ENCODE measurements at regions not wholly inside any gene's neighbourhood (a gene's known extent, or its start where the extent isn't known, plus 50 kb on each side); places are given as distances from the start of the nearest gene placed in this dataset.

GRCh38 chr2:215218587-215219577 is 80.5 kb upstream of the ABCA12 start:
- H3K36me3 Mint-ChIP-seq = no peaks in the 10 kb centered on the region
- no peak overlapping the region for H3K27ac Mint-ChIP-seq
- WGBS (ENCODE audit: insufficient coverage) = 90% methylated on average over 26 of the region's 32 CpGs

GRCh38 chr2:215216806-215217205 is 78.4 kb upstream of the ABCA12 start:
- H3K4me2 ChIP-seq (replicated peaks; ENCODE audit: extremely low read depth, low read length, poor library complexity, severe bottlenecking) = no peak overlapping the region
- Mint-ChIP-seq H3K27ac (no peak overlapping the region), H3K4me3 (no peak overlapping the region), H3K4me1 (no peaks in the 10 kb centered on the region), H3K9me3 (peaks cover 7 to 33% (median 23%) of the 10 kb centered on the region in 7 donors), H3K36me3 (no peaks in the 10 kb centered on the region), H3K27me3 (ENCODE audit: low read depth in 3 of 3) (peaks cover 0 to 1% (median 0%) of the 10 kb centered on the region in 3 donors)
- H2AFZ ChIP-seq (ENCODE audit: insufficient read depth, low read depth, low read length, poor library complexity, severe bottlenecking) = no peak overlapping the region
- no peak for TF ChIP-seq CTCF (IDR thresholded peaks at IDR 0.05)
- no peaks in the 10 kb centered on the region for H3K36me3 ChIP-seq (replicated peaks in 1 of 2; ENCODE audit: control insufficient read depth in 1 of 2, insufficient read depth in 2 of 2, low read length in 2 of 2)
- H3K9ac ChIP-seq (ENCODE audit: insufficient read depth, low read length, poor library complexity, severe bottlenecking) = no peak overlapping the region
- H3K4me3 ChIP-seq (replicated peaks in 1 of 3; ENCODE audit: low read depth in 2 of 3, low read length in 3 of 3) = no peak overlapping the region
- H3K27ac ChIP-seq (ENCODE audit: low read depth in 1 of 2, low read length in 2 of 2) = no peak overlapping the region
- intact Hi-C loops (cut with micrococcal nuclease) = no loop called here
- H4K20me1 ChIP-seq (ENCODE audit: insufficient read depth, low read length) = no peaks in the 10 kb centered on the region
- no peaks in the 10 kb centered on the region for H3K79me2 ChIP-seq (ENCODE audit: insufficient read depth, low read length)
- no peak for DNase-seq
- H3K9me3 ChIP-seq (replicated peaks in 1 of 2; ENCODE audit: control insufficient read depth in 1 of 2, insufficient read depth in 1 of 2, low read length in 2 of 2) = peaks cover 8 to 23% of the 10 kb centered on the region in 2 donors
- no CpG with 5 or more reads among the region's 2 CpGs for WGBS (ENCODE audit: insufficient coverage)
- H3K4me1 ChIP-seq (ENCODE audit: control insufficient read depth in 1 of 2, insufficient read depth in 2 of 2, low read length in 2 of 2) = no peaks in the 10 kb centered on the region
- H3K27me3 ChIP-seq (ENCODE audit: control insufficient read depth in 2 of 2, insufficient read depth in 2 of 2, low read length in 2 of 2) = no peaks in the 10 kb centered on the region

More at GRCh38 chr2:215218587-215219577, 80.5 kb upstream of the ABCA12 start:
- H3K4me1 ChIP-seq (ENCODE audit: control insufficient read depth in 1 of 2, insufficient read depth in 2 of 2, low read length in 2 of 2) = no peaks in the 10 kb centered on the region
- H3K27me3 ChIP-seq (ENCODE audit: control insufficient read depth in 2 of 2, insufficient read depth in 2 of 2, low read length in 2 of 2) = no peaks in the 10 kb centered on the region
- H3K9me3 ChIP-seq (replicated peaks in 1 of 2; ENCODE audit: control insufficient read depth in 1 of 2, insufficient read depth in 1 of 2, low read length in 2 of 2) = peaks cover 8 to 23% of the 10 kb centered on the region in 2 donors
- peaks cover 9 to 36% (median 23%) of the 10 kb centered on the region in 7 donors for H3K9me3 Mint-ChIP-seq
- no peaks in the 10 kb centered on the region for H4K20me1 ChIP-seq (ENCODE audit: insufficient read depth, low read length)
- H3K79me2 ChIP-seq (ENCODE audit: insufficient read depth, low read length) = no peaks in the 10 kb centered on the region
- no peak overlapping the region for H3K4me3 ChIP-seq (replicated peaks in 1 of 3; ENCODE audit: low read depth in 2 of 3, low read length in 3 of 3)
- H3K36me3 ChIP-seq (replicated peaks in 1 of 2; ENCODE audit: control insufficient read depth in 1 of 2, insufficient read depth in 2 of 2, low read length in 2 of 2) = no peaks in the 10 kb centered on the region
- no peak overlapping the region for H3K9ac ChIP-seq (ENCODE audit: insufficient read depth, low read length, poor library complexity, severe bottlenecking)
- H3K27ac ChIP-seq (ENCODE audit: low read depth in 1 of 2, low read length in 2 of 2) = no peak overlapping the region
- H3K4me3 Mint-ChIP-seq = no peak overlapping the region
- H3K4me2 ChIP-seq (replicated peaks; ENCODE audit: extremely low read depth, low read length, poor library complexity, severe bottlenecking) = no peak overlapping the region
- no peak overlapping the region for H2AFZ ChIP-seq (ENCODE audit: insufficient read depth, low read depth, low read length, poor library complexity, severe bottlenecking)
- DNase-seq = no peak
- intact Hi-C loops (cut with micrococcal nuclease) = no loop called here
- H3K4me1 Mint-ChIP-seq = no peaks in the 10 kb centered on the region
- TF ChIP-seq CTCF (IDR thresholded peaks at IDR 0.05) = no peak
- peaks cover 0 to 1% (median 1%) of the 10 kb centered on the region in 3 donors for H3K27me3 Mint-ChIP-seq (ENCODE audit: low read depth in 3 of 3)
